ENCODE measurements at regions not wholly inside any gene's neighbourhood (a gene's known extent, or its start where the extent isn't known, plus 50 kb on each side); places are given as distances from the start of the nearest gene placed in this dataset.

DNA sequence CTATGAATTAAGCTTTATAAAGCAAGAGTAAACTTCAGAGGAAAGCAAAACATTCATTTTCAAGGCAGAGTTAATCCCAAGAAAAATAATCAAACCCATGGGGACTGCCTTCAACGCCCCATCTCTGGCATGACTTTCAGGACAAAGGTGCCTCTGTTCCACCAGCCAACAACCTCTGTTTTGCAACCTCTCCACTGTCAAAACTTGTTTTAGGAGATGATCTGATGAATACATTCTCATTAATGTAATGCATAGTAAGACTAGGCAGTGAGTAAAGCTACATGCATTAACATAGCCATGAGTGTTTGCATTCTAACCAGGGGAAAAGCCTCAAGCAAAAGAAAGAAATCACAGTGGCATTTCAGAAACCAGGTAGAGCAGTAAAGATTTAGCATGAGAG, 357.0 kb downstream of the FBXO15 start:
- DNase-seq (ENCODE audit: low read depth) = no peak

DNA sequence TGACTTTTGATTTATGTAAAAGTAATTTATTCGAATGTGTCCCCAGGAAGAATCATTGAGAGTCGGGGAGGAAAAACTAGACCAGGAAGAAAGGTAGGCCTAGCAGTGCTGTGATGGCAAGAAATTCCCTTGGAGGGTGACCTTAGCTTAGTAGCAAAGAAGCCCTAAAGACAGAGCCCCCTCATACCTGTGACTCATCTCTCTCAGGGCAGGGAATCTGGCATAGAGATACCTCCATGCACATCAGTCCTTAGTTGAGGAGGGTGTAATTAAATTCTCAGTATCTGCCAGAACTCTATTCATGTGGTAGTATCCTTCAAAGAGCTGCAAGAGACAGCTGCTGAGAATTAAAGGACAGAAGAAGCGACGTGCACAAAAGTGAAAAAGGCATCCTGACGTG, 360.3 kb downstream of the FBXO15 start:
- DNase-seq (ENCODE audit: low read depth) = no peak

DNA sequence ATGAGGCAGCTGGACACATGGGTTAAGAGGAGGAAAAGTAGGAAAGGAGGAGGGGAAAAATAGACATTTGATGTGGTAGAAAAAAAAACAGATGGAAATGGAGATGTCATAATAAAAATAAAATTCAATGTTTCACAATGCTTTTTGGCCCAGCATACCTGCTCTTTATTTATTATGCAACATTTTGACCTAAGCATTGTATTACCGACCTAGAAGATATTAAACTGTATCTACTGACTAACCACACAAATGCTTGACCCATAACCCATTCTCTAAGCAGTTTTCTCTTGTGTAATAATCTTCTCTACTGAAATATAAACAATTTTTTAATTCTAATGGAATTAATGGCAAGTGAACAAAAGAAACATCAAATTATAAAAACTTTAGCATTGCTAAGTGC, 362.3 kb downstream of the FBXO15 start:
- no peak for DNase-seq (ENCODE audit: low read depth)

DNA sequence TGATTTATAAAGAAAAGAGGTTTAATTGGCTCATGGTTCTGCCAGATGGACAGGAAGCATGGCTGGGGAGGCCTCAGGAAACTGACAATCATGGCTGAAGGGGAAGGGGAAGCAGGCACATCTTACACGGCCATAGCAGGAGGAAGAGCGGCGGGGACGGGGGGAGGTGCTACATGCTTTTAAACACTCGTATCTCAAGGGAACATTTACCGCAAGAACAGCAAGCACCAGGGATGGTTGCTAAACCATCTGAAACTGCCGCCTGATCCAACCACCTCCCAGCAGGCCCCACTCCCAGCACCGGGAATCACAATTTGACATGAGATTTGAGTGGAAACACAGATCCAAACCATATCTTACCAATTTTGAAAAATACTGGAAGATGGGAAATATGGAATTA, 362.8 kb downstream of the FBXO15 start:
- no peak for DNase-seq (ENCODE audit: low read depth)

DNA sequence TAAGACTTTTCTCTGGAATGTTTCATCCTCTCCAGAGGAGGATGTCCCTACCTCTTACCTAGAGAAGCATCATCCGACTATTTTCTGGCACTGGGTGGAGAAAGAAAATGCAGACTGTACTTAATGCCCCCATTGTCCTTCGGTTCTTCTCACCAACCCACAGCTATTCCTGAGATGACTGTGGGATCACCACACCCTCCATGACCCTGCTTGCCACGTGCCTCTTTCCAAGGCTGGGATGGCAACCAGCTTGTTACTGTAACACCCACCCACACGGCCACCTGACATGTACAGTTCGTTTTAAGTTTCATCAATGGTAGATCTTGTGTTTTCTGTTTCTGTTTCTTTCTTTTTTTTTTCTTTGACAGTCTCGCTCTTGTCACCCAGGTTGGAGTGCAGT, 365.2 kb downstream of the FBXO15 start:
- DNase-seq (ENCODE audit: low read depth) = no peak

DNA sequence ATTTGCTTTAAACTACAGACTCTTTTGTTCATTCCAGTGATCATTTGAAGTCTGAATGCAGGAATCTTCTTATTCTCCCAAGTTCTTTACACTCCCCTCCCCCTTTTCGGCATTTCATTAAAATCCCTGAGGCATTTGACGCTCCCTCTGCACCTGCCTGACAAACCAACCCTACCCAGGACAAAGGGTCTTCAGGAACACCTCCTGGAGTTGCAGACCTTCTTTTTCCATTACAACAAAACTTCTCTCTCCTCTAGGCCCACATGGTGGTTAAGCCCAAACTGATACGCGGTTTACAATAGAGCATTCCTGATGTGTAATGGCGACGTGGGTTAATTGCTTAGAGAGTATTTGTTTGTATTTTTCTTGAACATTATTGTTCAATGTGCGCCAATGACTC, 367.4 kb downstream of the FBXO15 start:
- DNase-seq (ENCODE audit: low read depth) = no peak

DNA sequence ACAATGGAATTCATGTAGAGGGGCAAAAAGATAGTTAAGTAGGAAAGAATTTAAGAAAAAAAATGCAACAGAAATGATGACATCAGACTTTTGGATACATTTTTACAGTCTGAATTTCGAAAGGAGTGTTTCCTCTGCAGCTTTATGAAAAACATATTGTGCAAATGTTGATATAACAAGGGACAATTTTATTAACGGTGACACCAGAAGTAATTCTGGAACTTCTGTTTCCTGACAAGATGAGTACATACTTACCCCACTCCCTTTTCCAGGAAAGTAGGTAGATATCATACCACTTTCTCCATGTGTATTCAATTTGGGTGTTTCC, 369.6 kb downstream of the FBXO15 start:
- DNase-seq (ENCODE audit: low read depth) = no peak

DNA sequence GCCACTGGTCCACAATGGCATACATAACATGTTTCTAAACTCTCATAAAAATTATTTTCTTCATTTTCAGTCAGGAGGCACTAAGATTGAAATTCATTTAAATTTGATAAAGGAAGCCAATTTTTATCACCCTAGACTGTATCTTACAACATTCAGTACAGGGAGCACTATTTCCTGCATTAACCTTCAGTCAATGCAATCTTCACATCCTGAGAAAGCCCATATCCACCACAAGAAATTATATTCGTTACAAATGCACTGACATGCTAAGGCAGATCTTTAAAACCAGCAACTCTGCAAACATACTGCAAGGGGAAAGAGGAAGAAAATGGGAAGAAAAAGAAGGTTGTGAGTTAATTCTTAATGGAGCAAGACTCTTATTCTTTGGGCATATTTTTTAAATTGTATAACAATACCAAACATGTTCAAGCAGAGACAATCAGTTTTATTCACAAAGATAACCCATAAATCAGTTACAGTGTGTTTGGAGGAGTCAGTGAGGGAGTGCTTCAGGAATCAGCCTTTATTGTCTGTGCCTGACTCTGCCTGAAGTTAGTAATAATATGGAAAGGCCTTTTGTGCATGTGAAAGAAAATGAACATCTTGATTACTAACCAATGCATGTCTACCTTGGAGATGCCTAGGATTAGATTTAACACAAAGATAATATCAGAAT, 370.1 kb downstream of the FBXO15 start:
- DNase-seq (ENCODE audit: low read depth) = no peak

DNA sequence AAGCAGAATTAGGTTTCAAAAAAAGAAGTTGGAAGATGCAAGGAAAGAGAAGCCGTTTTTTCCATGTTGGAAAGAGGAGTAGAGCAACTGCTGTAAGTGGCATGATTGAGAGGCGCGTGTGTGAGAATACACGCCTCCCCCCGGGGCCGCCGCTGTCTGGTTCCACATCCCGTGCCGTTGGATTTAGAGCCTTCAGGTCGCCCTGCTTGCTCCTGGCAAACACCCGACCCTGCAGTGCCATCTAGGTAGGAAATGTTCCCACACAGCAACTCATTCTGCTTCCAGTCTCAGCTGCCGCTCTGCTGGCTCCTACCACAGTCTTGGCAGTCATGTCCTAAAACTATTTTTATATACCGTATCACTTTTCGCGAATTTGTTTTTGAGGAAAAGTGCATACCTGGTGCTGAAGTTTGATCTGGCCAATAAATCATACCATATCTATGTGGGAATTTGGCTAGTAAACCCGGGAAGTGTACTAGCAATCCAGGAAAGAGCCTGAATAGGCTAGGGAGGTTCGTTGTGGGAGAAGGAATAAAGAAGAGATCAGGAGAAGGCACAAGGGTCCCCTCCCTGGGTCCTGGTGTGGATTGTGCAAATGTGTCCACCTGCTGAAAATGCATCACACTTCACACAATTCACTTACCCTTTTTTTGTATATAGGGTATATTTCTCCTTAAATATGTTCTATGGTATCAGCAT, 372.7 kb downstream of the FBXO15 start:
- DNase-seq (ENCODE audit: low read depth) = no peak

DNA sequence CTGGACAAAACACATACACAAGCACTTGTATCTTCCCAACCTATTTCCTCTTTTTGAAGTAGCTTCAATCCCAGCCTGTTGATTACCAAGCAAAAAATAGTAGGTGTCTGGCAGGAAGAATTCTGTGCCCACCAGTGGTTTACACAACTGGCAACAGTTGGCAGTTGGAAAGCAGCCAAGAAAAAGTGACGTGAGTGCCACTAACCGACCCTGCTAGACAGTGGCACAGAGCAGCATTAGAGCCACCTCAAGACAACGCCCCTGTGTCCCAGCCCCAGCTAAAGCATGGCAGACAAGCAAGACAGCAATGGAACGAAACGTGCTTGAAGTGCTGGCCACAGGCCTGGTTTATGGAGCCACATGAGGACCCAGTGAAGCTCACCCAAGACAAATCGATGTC, 379.6 kb downstream of the FBXO15 start:
- DNase-seq (ENCODE audit: low read depth) = no peak

DNA sequence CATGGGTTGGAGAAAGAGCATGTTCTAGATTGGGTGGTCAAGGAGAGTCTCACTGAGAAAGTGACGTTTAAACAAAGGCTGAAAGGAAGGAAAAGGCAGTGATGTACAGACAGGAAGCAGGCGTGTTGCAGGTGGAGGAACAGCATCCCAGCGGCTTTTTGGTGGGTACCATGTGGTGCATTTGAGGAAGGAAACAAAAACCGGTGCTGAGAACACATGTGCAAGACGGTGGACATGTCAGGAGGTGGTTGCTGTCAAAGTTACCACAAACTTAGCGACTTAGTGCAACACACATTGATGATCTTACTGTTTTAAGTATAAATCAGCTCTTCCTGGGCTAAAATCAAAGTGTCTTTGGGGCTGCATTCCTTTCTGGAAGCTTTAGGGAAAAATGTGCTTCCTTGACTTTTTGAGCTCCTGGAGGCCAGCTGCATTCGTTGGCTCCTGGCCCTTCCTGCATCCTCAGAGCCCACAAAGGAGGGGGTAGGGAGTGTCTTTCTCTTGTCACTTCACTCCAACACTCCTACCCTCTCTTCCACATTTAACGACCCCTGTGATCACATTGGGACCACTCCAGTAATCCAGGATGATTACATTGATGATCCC, 380.6 kb downstream of the FBXO15 start:
- DNase-seq (ENCODE audit: low read depth) = no peak

DNA sequence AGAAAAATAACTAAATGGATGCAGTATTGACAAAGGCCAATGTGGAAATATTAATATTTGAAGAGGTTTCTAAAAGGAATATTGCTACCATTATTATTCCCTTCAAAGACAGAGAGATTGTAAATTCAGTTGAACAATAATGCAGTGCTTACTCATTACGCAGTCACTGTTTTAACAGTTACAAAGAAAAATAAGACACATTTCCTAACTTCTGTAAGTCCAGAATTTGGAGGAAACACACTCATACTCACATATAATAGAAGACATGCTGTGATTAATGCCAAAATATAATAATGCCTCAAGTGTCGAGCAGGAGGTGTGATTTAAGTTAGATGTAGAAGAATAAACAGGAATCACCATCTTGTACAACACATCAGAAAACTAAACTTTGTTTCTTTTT, 389.2 kb downstream of the FBXO15 start:
- DNase-seq (ENCODE audit: low read depth) = no peak

DNA sequence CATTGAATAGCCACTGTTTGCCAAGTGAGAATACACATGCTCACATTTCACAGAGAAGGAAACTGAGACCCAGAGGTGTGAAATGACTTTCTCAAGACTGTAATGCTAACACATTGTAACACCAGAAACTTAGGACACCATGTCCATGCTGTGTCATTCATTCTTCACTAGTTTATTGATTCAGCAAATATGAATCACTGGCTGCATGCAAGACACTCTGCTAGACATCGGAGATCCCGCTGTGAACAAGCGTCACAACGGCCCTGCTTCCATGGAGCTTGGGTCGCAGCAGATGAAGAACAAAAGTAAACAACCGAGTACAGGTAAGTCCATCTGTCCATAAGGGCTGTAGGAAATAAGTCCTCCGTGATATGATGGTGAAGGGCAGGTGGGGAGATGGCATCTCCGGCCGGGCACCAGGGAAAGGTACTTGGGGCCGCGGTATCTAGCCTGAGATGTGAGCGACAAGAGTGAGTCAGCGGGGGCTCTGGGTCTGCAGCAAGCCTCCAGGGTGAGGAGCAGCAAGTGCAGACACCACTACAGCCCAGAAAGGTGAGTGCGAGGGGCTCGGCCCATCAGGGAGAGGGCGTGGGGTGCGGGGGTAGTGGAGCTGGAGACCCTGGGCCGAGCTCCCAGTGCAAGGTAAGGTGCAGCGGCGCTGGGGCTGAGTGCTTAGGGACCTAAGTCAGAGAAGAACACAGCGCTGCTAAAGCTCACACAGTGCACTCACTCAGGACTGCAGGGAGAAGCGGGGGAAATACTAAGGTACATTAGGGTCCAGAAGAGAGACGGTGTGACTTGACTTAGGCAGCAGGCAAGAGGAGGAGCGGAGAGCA, 391.2 kb downstream of the FBXO15 start:
- no peak for DNase-seq (ENCODE audit: low read depth)

DNA sequence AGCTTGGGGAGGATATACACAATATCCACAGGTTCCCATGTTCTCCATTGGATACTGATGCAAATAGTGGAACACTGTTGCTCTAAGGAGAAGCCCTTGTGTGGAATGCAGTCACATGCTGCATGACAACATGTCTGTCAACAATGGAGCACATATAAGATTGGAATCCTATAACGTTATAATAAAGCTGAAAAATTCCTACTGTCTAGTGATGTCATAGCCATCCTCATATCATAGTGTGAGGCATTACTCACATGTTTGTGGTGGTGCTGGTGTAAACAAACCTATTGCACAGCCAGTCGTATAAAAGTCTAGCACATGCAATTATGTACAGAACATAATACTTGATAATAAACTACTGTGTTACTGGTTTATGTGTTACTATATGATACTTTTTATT, 394.7 kb downstream of the FBXO15 start:
- no peak for DNase-seq (ENCODE audit: low read depth)

DNA sequence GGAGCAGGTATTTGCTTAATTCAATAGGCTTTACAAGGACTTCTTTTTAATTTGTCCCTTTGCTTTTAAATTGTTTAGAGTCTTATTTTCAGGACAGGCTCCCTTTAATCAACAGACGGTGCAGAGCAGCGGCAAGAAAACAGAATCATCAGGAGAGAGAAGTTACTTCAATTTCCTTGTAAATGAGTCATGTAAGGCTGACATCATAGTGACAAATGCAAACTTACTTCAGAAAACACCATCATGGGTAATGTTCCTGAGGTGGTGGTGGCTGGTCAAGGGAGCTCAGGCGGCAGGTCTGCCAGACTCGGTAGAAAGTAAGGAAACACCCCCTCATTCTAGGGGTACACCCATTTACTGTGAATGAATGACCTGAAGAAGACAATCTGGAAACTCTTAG, 395.1 kb downstream of the FBXO15 start:
- no peak for DNase-seq (ENCODE audit: low read depth)

DNA sequence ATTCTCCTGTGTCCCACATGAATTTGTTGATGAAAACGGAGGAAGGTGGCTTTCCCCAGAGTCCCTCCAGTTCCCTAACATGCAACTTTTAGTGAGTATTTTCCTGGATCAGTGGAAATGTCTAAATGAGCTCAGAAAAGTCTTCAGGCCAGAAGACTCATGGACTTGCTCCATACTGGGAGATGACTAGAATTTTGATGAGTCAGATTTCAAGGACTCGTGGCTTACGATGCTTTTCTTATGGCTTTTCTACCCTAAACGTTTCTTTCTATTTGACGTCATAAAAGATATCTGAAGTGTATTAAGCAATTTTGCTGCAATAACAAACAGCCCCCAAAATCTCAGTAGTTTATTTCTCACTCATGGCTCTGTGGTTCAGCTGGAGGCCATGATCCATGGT, 397.6 kb downstream of the FBXO15 start:
- no peak for DNase-seq (ENCODE audit: low read depth)

DNA sequence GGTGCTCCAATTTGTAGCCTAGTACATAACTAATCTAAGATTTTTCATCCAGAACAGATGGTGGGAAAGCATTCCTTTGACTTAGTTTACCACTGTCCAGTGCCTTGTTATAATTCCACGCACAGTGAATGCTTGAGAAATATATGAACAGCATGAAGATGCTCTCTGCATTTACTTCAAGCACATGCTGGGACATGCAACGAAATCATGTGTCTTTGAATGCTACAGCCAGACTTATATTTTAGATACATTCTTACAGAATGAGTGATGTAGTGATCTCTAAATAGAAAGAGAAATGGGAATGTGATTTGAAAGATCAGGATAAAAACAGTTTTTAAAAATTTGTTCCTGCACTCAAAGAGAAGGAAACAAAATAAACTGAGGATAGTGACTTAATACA, 398.3 kb downstream of the FBXO15 start:
- DNase-seq (ENCODE audit: low read depth) = no peak

DNA sequence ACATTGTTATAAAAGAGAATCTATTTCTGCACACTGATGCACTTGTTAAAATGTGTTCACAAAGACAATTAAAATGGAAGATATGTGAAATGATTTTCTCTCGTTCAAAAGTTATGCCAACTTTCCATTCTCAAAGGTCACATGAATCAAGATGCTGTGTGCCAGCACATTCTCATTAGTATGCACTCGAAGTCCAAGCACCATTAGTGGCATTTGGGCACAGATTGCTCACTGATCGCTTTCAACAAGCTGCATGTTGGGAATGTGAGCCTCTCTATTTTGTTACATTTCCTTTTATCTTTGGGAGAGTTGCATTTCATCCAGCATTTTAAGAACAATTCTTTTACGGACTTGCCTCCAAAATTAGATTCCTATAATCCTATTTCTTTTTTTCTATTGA, 398.9 kb downstream of the FBXO15 start:
- DNase-seq (ENCODE audit: low read depth) = no peak

DNA sequence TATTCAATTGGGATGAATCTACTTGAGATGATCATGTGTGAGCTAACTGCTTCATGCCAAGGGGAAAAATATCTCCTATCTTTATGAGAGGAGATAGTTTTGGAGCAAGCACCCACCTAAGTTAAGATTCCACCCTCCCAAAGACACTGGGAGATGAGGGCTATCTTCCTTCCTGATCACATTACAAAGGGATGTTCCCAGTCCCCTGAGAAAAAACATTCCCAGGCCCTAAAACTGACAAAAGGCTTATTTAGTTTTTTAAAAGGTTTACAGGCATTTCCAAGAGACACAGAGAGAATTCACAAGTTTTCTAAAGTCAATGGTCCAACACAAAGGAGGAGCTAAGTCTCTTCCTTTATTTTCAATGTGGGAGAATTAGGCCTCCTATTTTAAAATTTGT, 401.5 kb downstream of the FBXO15 start:
- no peak for DNase-seq (ENCODE audit: low read depth)

DNA sequence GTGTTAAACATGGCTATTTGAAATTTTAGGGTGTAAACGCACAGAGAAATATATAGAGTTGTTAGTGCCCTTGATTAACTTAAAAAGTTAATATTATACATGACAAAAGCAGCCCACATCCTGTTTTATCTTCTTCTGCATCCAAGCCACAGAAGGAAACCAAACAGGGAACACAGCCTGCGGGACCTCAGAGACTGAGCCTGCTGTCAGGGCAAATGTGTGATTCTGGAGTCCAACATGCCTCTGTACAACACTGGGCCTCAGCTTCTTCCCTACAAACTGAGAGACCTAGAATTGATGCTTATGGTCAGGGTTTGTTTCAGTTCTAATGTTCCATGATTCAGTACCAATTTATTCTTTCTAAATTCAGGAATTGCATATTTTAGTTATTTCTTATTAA, 404.7 kb downstream of the FBXO15 start:
- DNase-seq (ENCODE audit: low read depth) = no peak

DNA sequence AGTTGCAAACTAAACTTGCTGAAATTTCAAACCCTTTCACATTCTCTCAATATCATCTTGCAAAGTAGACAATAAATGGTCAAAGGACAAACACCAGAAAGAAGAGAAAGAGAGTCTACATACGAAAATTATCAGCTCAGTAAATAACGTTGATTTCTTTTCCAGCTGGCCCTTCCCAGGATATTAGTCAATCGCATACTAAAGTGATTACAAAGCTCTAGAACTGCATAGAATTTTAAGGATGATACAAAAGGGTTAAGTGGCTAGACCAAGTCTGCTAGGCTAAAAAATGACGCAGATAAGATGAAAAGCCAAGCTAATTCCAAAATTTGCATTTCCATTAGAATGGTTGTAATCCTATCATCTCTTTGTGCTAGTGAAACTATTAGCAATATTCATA, 405.7 kb downstream of the FBXO15 start:
- no peak for DNase-seq (ENCODE audit: low read depth)

DNA sequence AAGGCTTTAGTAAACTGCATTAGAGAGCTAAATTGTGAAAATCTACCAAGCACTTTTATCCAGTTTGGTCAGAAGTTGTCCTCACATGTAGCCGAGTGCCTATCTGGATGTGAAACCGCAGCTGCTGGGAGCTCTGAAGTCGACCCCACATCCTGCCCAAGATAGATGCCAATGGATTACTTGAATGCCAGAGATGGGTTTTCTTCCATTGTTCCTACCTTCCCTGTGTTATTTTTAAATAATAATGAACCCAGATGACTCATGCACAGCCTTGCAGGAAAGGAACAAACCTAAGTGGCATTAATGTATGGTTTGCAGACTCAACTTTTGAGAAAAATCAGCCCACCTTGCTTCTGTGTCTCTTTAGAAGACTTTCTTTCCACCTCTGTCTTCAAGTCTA, 408.5 kb downstream of the FBXO15 start:
- no peak for DNase-seq (ENCODE audit: low read depth)

DNA sequence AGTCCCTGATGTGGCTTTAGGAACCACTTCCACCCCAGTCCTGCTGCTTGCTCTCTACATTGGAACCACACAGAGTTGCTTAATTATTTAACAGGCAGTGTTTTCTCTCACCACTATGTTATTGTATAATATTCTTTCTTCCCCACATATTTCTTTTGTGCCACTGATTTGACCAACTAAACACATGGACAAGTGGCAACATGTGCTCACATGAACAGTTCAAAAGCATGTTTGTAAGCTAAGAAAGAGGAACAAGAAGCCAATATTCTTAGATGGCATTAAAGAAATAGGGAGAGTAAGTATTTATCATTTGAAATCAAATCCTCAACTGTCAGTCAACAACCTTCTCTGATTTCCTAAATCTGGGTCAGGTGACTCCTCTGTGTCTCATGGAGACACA, 409.6 kb downstream of the FBXO15 start:
- no peak for DNase-seq (ENCODE audit: low read depth)
